SK-N-SH (cell line): ENCODE measurements at regions not wholly inside any gene's neighbourhood (a gene's known extent, or its start where the extent isn't known, plus 50 kb on each side); places are given as distances from the start of the nearest gene placed in this dataset.

Source experiments
- CTCF ChIA-PET: fragments of 300-600, 350-600 bp; formaldehyde crosslinking; extraction: SDS; loops from one replicate; lab custom pipeline; 2021; lab: Yijun Ruan, JAX
- POLR2A ChIA-PET: fragments of 350-600 bp; sonication (Branson Sonifier 250); formaldehyde crosslinking; extraction: SDS; loops from one replicate; lab custom pipeline; 2020; ENCODE audit warnings: antibody characterized with exemption, inconsistent platforms; lab: Yijun Ruan, JAX
- DNase-seq: peaks from one replicate; pipeline ENCODE4 v3.0.0; 2012
- H2AFZ ChIP-seq: fragments of 200-600 bp; sonication (generic); 2 replicates; pipeline ENCODE4 v1.8.1; 2016; ENCODE audit warnings: antibody characterized with exemption, mild to moderate bottlenecking, low read depth
- H3F3A ChIP-seq: fragments of 200-600 bp; sonication (generic); replicated peaks from 2 replicates; pipeline ENCODE3; 2016; ENCODE audit warnings: antibody characterized with exemption, mild to moderate bottlenecking; ENCODE audit not compliant: insufficient read depth
- H3K27ac ChIP-seq, 2 experiments: fragments of 200-500 bp in 1 of 2; fragments of 200-600 bp in 1 of 2; sonication (Bioruptor generic) in 1 of 2; sonication (generic), shearing (Covaris generic) in 1 of 2; 2 replicates each; pipeline versions ENCODE4 v1.5.1 to v1.6.1; 2014 to 2016; ENCODE audit warnings: low read depth in 2 of 2, inconsistent platforms in 1 of 2, low read length in 1 of 2, mild to moderate bottlenecking in 1 of 2, mixed read lengths in 1 of 2
- H3K27me3 ChIP-seq: fragments of 200-600 bp; sonication (generic), shearing (Covaris generic); 2 replicates; pipeline ENCODE4 v1.6.1; 2016; ENCODE audit warnings: mixed run types; ENCODE audit not compliant: insufficient read depth
- H3K36me3 ChIP-seq, 2 experiments: fragments of 200-500 bp in 1 of 2; fragments of 200-600 bp in 1 of 2; sonication (Bioruptor generic) in 1 of 2; sonication (generic) in 1 of 2; replicated peaks in 1 of 2; 2 replicates each; pipeline versions ENCODE3 to v1.5.1; 2014 to 2016; ENCODE audit warnings: low read length in 1 of 2, mild to moderate bottlenecking in 1 of 2; ENCODE audit not compliant: insufficient read depth in 2 of 2, control insufficient read depth in 1 of 2
- H3K4me1 ChIP-seq, 2 experiments: fragments of 200-500 bp in 1 of 2; fragments of 200-600 bp in 1 of 2; sonication (Bioruptor generic) in 1 of 2; sonication (generic), shearing (Covaris generic) in 1 of 2; 2 replicates each; pipeline versions ENCODE4 v1.5.1 to v1.6.1; 2014 to 2016; ENCODE audit warnings: low read depth in 1 of 2, low read length in 1 of 2, mixed run types in 1 of 2; ENCODE audit not compliant: insufficient read depth in 2 of 2, control insufficient read depth in 1 of 2
- H3K4me2 ChIP-seq: fragments of 200-600 bp; sonication (generic), shearing (Covaris generic); 2 replicates; pipeline ENCODE4 v1.6.1; 2017; ENCODE audit warnings: mixed run types
- H3K4me3 ChIP-seq, 2 experiments: fragments of 200-500 bp in 1 of 2; fragments of 200-600 bp in 1 of 2; sonication (Bioruptor generic) in 1 of 2; sonication (generic), shearing (Covaris generic) in 1 of 2; 2 replicates each; pipeline versions ENCODE4 v1.5.1 to v1.8.1; 2014 to 2016; ENCODE audit warnings: low read depth in 2 of 2, inconsistent platforms in 1 of 2, low read length in 1 of 2, mild to moderate bottlenecking in 1 of 2, mixed read lengths in 1 of 2, moderate library complexity in 1 of 2
- H3K79me2 ChIP-seq: fragments of 200-600 bp; sonication (generic); 2 replicates; pipeline ENCODE4 v1.8.1; 2017; ENCODE audit warnings: mild to moderate bottlenecking; ENCODE audit not compliant: insufficient read depth
- H3K9ac ChIP-seq: fragments of 200-600 bp; sonication (generic); 2 replicates; pipeline ENCODE4 v1.6.1; 2017; ENCODE audit warnings: mixed run types
- H3K9me2 ChIP-seq: fragments of 200-600 bp; sonication (generic); 2 replicates; pipeline ENCODE4 v1.6.1; 2017; ENCODE audit warnings: mixed run types
- H3K9me3 ChIP-seq: fragments of 200-600 bp; sonication (generic); 2 replicates; pipeline ENCODE4 v1.6.1; 2017; ENCODE audit warnings: mixed run types, mild to moderate bottlenecking, moderate library complexity
- H4K20me1 ChIP-seq: fragments of 200-600 bp; sonication (generic); 2 replicates; pipeline ENCODE4 v1.6.1; 2017; ENCODE audit warnings: mild to moderate bottlenecking, mixed run types; ENCODE audit not compliant: insufficient read depth
- EZH2phosphoT487 ChIP-seq: fragments of 200-600 bp; sonication (generic); IDR thresholded peaks from 2 replicates; pipeline ENCODE4 v1.6.1; 2017; ENCODE audit warnings: low read depth, mixed run types, mild to moderate bottlenecking, antibody characterized with exemption, moderate library complexity, borderline replicate concordance
- FOSL2 ChIP-seq: IDR thresholded peaks from 2 replicates; pipeline ENCODE4 v1.4.0; 2012; ENCODE audit warnings: low read depth, mild to moderate bottlenecking, moderate library complexity, borderline replicate concordance
- FOXM1 ChIP-seq: IDR thresholded peaks from 2 replicates; pipeline ENCODE4 v1.4.0; 2012; ENCODE audit warnings: low read depth, mild to moderate bottlenecking
- GABPA ChIP-seq: IDR thresholded peaks from 2 replicates; pipeline ENCODE4 v1.4.0; 2012; ENCODE audit warnings: low read depth, mild to moderate bottlenecking
- POLR2AphosphoS5 ChIP-seq: IDR thresholded peaks from 2 replicates; pipeline ENCODE4 v1.6.1; 2012; ENCODE audit warnings: low read depth, low read length
- RCOR1 ChIP-seq: fragments of 150-350 bp; IDR thresholded peaks from 2 replicates; pipeline ENCODE4 v1.6.1; 2017; ENCODE audit warnings: antibody characterized with exemption, low read length
- RFX5 ChIP-seq: IDR thresholded peaks from 2 replicates; pipeline ENCODE4 v1.6.1; 2012; ENCODE audit warnings: mild to moderate bottlenecking, improper control_type of control experiment, low read length
- RXRA ChIP-seq: IDR thresholded peaks from 2 replicates; pipeline ENCODE4 v1.4.0; 2012; ENCODE audit warnings: low read depth, mild to moderate bottlenecking, borderline replicate concordance
- TCF12 ChIP-seq: IDR thresholded peaks from 2 replicates; pipeline ENCODE4 v1.4.0; 2012
- TEAD4 ChIP-seq: IDR thresholded peaks from 2 replicates; pipeline ENCODE4 v1.4.0; 2012; ENCODE audit warnings: mild to moderate bottlenecking, borderline replicate concordance; ENCODE audit not compliant: insufficient read depth
- YY1 ChIP-seq: IDR thresholded peaks from 2 replicates; pipeline ENCODE4 v1.4.0; 2012; ENCODE audit warnings: low read depth, mild to moderate bottlenecking
- WGBS: methylation state at CpG from one replicate; pipeline ENCODE4 v1.1.6; 2017; ENCODE audit warnings: low lambda C conversion rate; 5-methylcytosine and 5-hydroxymethylcytosine counted together
- TF ChIP-seq, protein P1 (sequence below): IDR thresholded peaks from 2 replicates; pipeline ENCODE4 v1.4.0; 2012; ENCODE audit warnings: low read depth
- TF ChIP-seq, protein P2 (sequence below): IDR thresholded peaks from 2 replicates; pipeline ENCODE4; 2012
- TF ChIP-seq, protein P3 (sequence below): IDR thresholded peaks from 2 replicates; pipeline ENCODE4 v1.6.1; 2012; ENCODE audit warnings: mild to moderate bottlenecking, low read depth, low read length, moderate library complexity
- TF ChIP-seq, protein P4 (sequence below): fragments of 200-600 bp; sonication (generic); IDR thresholded peaks from 2 replicates; pipeline ENCODE4 v1.6.1; 2017; ENCODE audit warnings: antibody characterized with exemption, mild to moderate bottlenecking, moderate library complexity

DNA sequence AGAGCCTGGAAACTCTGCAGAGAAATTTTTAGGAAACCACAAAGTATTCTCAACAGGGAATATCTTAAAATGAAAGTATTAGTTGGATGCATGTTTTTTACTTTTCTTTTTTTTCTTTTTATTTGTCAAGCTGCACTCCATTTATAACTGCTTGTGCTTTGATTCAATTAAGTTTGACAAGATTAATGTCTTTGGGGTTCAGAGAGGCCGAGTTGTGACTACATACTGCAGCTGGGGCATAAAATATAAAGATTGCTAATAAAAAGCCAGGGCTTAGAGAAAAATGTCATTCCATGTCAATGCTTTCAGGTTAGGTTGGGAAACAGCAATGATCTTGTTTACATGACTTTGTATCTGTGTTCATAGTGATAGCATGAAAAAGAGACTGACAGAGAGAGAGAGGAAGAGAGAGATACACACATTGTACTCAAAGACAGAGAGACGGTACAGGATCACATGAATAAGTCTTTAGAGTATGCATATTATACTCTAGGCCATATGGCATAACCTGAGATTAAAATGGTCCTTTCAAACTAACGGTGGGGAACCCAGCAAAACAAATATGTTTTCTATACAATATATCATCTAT is 1022.3 kb upstream of the CNTNAP5 start:
- H3K9me3 ChIP-seq = peaks cover 6% of the 10 kb centered on the region; the same call in 1 of the 2 replicates
- TF ChIP-seq, protein P1, sequence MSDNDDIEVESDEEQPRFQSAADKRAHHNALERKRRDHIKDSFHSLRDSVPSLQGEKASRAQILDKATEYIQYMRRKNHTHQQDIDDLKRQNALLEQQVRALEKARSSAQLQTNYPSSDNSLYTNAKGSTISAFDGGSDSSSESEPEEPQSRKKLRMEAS = no peak
- no peak for TF ChIP-seq FOXM1
- TF ChIP-seq, protein P2, sequence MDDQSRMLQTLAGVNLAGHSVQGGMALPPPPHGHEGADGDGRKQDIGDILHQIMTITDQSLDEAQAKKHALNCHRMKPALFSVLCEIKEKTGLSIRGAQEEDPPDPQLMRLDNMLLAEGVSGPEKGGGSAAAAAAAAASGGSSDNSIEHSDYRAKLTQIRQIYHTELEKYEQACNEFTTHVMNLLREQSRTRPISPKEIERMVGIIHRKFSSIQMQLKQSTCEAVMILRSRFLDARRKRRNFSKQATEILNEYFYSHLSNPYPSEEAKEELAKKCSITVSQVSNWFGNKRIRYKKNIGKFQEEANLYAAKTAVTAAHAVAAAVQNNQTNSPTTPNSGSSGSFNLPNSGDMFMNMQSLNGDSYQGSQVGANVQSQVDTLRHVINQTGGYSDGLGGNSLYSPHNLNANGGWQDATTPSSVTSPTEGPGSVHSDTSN = no peak
- 13% methylated on average over 3 of the region's 3 CpGs for WGBS
- no peaks in the 10 kb centered on the region for H3K9me2 ChIP-seq
- H4K20me1 ChIP-seq = no peaks in the 10 kb centered on the region
- no peak overlapping the region for H2AFZ ChIP-seq
- POLR2A ChIA-PET = no interaction called here
- H3F3A ChIP-seq = no peaks in the 10 kb centered on the region
- H3K79me2 ChIP-seq = no peaks in the 10 kb centered on the region
- no peaks in the 10 kb centered on the region for H3K27me3 ChIP-seq
- CTCF ChIA-PET = no interaction called here
- H3K4me2 ChIP-seq = no peak overlapping the region
- no peak for DNase-seq
- H3K27ac ChIP-seq = no peak overlapping the region
- H3K4me1 ChIP-seq = no peaks in the 10 kb centered on the region
- no peaks in the 10 kb centered on the region for H3K36me3 ChIP-seq
- no peak overlapping the region for H3K4me3 ChIP-seq
- H3K9ac ChIP-seq = no peak overlapping the region

DNA sequence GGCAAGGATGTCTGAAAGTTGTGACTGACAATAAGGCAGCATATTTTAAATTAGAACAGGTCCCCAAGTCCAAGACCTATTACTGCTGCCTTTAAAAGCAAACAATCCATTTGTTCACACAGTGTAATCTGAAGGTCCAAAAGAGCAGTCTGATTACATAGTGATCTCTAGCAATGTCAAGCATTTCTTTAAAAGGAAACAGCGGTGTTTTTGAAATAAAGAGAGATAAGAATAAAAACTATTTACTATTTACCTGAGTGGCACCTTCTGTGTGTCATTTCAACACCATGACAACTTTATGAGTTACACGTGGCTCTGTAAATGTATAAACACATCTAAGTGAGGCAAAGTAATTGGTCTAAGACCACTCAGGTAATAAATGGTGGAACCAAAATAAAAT is 1009.9 kb upstream of the CNTNAP5 start:
- H3K4me1 ChIP-seq = no peaks in the 10 kb centered on the region
- 12% methylated on average over 2 of the region's 2 CpGs for WGBS
- H3K4me2 ChIP-seq = no peak overlapping the region
- H2AFZ ChIP-seq = no peak overlapping the region
- no peaks in the 10 kb centered on the region; the same call in 1 of the 2 replicates for H3K9me3 ChIP-seq
- no peaks in the 10 kb centered on the region for H4K20me1 ChIP-seq
- H3K27me3 ChIP-seq = no peaks in the 10 kb centered on the region
- no peak for TF ChIP-seq FOSL2
- TF ChIP-seq FOXM1 = no peak
- TF ChIP-seq TCF12 = no peak
- DNase-seq = no peak
- no peaks in the 10 kb centered on the region for H3K79me2 ChIP-seq
- ChIA-PET POLR2A (no interaction called here), CTCF (no interaction called here)
- no peak overlapping the region for H3K4me3 ChIP-seq
- H3K9ac ChIP-seq = no peak overlapping the region
- H3K27ac ChIP-seq = no peak overlapping the region
- H3K9me2 ChIP-seq = no peaks in the 10 kb centered on the region
- H3K36me3 ChIP-seq = no peaks in the 10 kb centered on the region
- no peaks in the 10 kb centered on the region for H3F3A ChIP-seq

DNA sequence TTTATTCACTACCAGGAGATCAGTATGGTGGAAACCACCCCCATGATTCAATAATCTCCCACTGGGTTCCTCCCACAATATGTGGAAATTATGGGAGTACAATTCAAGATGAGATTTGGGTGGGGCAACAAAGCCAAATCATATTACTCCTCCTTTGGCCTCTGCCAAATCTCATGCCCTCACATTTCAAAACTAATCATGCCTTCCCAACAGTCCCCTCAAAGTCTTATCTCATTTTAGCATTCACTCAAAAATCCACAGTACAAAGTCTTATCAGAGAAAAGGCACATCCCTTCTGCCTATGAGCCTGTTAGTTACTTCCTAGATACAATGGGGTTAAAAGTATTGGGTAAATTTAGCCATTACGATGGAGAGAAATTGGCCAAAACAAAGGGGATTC is 989.5 kb upstream of the CNTNAP5 start:
- H3K36me3 ChIP-seq = no peaks in the 10 kb centered on the region
- no peak overlapping the region for H2AFZ ChIP-seq
- no peaks in the 10 kb centered on the region for H3K79me2 ChIP-seq
- no peaks in the 10 kb centered on the region for H4K20me1 ChIP-seq
- H3K9ac ChIP-seq = no peak overlapping the region
- POLR2A ChIA-PET = no interaction called here
- DNase-seq = no peak
- H3K4me1 ChIP-seq = no peaks in the 10 kb centered on the region
- no peak overlapping the region for H3K4me3 ChIP-seq
- 12% methylated on average over 1 of the region's 1 CpG for WGBS
- H3F3A ChIP-seq = no peaks in the 10 kb centered on the region
- H3K9me3 ChIP-seq = no peaks in the 10 kb centered on the region
- CTCF ChIA-PET = no interaction called here
- no peak overlapping the region for H3K27ac ChIP-seq
- no peak overlapping the region for H3K4me2 ChIP-seq
- H3K27me3 ChIP-seq = no peaks in the 10 kb centered on the region
- no peaks in the 10 kb centered on the region for H3K9me2 ChIP-seq
- TF ChIP-seq, protein P3, sequence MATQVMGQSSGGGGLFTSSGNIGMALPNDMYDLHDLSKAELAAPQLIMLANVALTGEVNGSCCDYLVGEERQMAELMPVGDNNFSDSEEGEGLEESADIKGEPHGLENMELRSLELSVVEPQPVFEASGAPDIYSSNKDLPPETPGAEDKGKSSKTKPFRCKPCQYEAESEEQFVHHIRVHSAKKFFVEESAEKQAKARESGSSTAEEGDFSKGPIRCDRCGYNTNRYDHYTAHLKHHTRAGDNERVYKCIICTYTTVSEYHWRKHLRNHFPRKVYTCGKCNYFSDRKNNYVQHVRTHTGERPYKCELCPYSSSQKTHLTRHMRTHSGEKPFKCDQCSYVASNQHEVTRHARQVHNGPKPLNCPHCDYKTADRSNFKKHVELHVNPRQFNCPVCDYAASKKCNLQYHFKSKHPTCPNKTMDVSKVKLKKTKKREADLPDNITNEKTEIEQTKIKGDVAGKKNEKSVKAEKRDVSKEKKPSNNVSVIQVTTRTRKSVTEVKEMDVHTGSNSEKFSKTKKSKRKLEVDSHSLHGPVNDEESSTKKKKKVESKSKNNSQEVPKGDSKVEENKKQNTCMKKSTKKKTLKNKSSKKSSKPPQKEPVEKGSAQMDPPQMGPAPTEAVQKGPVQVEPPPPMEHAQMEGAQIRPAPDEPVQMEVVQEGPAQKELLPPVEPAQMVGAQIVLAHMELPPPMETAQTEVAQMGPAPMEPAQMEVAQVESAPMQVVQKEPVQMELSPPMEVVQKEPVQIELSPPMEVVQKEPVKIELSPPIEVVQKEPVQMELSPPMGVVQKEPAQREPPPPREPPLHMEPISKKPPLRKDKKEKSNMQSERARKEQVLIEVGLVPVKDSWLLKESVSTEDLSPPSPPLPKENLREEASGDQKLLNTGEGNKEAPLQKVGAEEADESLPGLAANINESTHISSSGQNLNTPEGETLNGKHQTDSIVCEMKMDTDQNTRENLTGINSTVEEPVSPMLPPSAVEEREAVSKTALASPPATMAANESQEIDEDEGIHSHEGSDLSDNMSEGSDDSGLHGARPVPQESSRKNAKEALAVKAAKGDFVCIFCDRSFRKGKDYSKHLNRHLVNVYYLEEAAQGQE = no peak
- TF ChIP-seq RCOR1 (no peak), EZH2phosphoT487 (no peak), POLR2AphosphoS5 (no peak), TEAD4 (no peak), RXRA (no peak), GABPA (no peak), YY1 (no peak), FOXM1 (no peak), FOSL2 (no peak), RFX5 (no peak)
- TF ChIP-seq, protein P4, sequence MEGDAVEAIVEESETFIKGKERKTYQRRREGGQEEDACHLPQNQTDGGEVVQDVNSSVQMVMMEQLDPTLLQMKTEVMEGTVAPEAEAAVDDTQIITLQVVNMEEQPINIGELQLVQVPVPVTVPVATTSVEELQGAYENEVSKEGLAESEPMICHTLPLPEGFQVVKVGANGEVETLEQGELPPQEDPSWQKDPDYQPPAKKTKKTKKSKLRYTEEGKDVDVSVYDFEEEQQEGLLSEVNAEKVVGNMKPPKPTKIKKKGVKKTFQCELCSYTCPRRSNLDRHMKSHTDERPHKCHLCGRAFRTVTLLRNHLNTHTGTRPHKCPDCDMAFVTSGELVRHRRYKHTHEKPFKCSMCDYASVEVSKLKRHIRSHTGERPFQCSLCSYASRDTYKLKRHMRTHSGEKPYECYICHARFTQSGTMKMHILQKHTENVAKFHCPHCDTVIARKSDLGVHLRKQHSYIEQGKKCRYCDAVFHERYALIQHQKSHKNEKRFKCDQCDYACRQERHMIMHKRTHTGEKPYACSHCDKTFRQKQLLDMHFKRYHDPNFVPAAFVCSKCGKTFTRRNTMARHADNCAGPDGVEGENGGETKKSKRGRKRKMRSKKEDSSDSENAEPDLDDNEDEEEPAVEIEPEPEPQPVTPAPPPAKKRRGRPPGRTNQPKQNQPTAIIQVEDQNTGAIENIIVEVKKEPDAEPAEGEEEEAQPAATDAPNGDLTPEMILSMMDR = no peak
